Ectodermal cell (in vitro differentiated cells): ENCODE measurements at regions not wholly inside any gene's neighbourhood (a gene's known extent, or its start where the extent isn't known, plus 50 kb on each side); places are given as distances from the start of the nearest gene placed in this dataset.

Experiments used
- H3K27ac ChIP-seq: 2 replicates; pipeline ENCODE4 v1.7.0; 2013; ENCODE audit warnings: mild to moderate bottlenecking, low read depth, low read length; ENCODE audit not compliant: insufficient read depth, poor library complexity, severe bottlenecking
- H3K27me3 ChIP-seq: 2 replicates; pipeline ENCODE4 v1.7.0; 2013; ENCODE audit warnings: mild to moderate bottlenecking, low read length; ENCODE audit not compliant: insufficient read depth, control insufficient read depth, poor library complexity, severe bottlenecking
- H3K36me3 ChIP-seq: one replicate; pipeline ENCODE4 v1.7.0; 2013; ENCODE audit warnings: low read length; ENCODE audit not compliant: control insufficient read depth, insufficient read depth
- H3K4me1 ChIP-seq: one replicate; pipeline ENCODE4 v1.7.0; 2013; ENCODE audit warnings: low read length; ENCODE audit not compliant: control insufficient read depth, insufficient read depth
- H3K4me3 ChIP-seq: 2 replicates; pipeline ENCODE4 v1.7.0; 2013; ENCODE audit warnings: low read depth, low read length, control low read depth; ENCODE audit not compliant: insufficient read depth
- H3K9me3 ChIP-seq: 2 replicates; pipeline ENCODE4 v1.7.0; 2013; ENCODE audit warnings: mild to moderate bottlenecking, low read length, moderate library complexity; ENCODE audit not compliant: control insufficient read depth
- WGBS, 2 experiments: methylation state at CpG; one replicate each; pipeline ENCODE4 v1.1.7; 2013; ENCODE audit warnings: missing lambda C conversion rate in 2 of 2; 5-methylcytosine and 5-hydroxymethylcytosine counted together

GRCh38 chr11:80054582-80055165 is 613.8 kb upstream of the TENM4 start:
- Histone ChIP-seq H3K9me3 (no peaks in the 10 kb centered on the region), H3K4me1 (no peaks in the 10 kb centered on the region), H3K27me3 (no peaks in the 10 kb centered on the region), H3K36me3 (no peaks in the 10 kb centered on the region), H3K4me3 (no peak overlapping the region), H3K27ac (no peak overlapping the region)
- WGBS, 2 experiments: 82 to 86% methylated on average over 1 to 2 of the region's 3 CpGs

GRCh38 chr11:80048513-80048912 is 607.7 kb upstream of the TENM4 start:
- Histone ChIP-seq H3K27me3 (no peaks in the 10 kb centered on the region), H3K27ac (no peak overlapping the region), H3K36me3 (no peaks in the 10 kb centered on the region), H3K9me3 (no peaks in the 10 kb centered on the region), H3K4me3 (no peak overlapping the region), H3K4me1 (no peaks in the 10 kb centered on the region)
- 93 to 100% methylated on average over 1 of the region's 1 CpG for WGBS, 2 experiments

- H3K9me3 ChIP-seq: no peaks in the 10 kb centered on the region
- no peak overlapping the region for H3K4me3 ChIP-seq
- no peaks in the 10 kb centered on the region for H3K36me3 ChIP-seq
- no peak overlapping the region for H3K27ac ChIP-seq
- no peaks in the 10 kb centered on the region for H3K27me3 ChIP-seq
- H3K4me1 ChIP-seq: no peaks in the 10 kb centered on the region
- 91 to 98% methylated on average over 5 to 7 of the region's 7 CpGs for WGBS, 2 experiments
These were observed 600.5 kb upstream of the TENM4 start for GRCh38 chr11:80041136-80042000.

GRCh38 chr11:80034801-80035200 is 594.0 kb upstream of the TENM4 start:
- no peaks in the 10 kb centered on the region for H3K36me3 ChIP-seq
- no peaks in the 10 kb centered on the region for H3K4me1 ChIP-seq
- H3K27me3 ChIP-seq: no peaks in the 10 kb centered on the region
- H3K4me3 ChIP-seq: no peak overlapping the region
- WGBS, 2 experiments: 89 to 91% methylated on average over 1 of the region's 1 CpG
- H3K9me3 ChIP-seq: no peaks in the 10 kb centered on the region
- H3K27ac ChIP-seq: no peak overlapping the region

GRCh38 chr11:80031014-80031600 is 590.3 kb upstream of the TENM4 start:
- WGBS, 2 experiments: 62 to 98% methylated on average over 1 to 2 of the region's 3 CpGs
- H3K4me1 ChIP-seq: no peaks in the 10 kb centered on the region
- H3K27me3 ChIP-seq: no peaks in the 10 kb centered on the region
- H3K36me3 ChIP-seq: no peaks in the 10 kb centered on the region
- no peak overlapping the region for H3K4me3 ChIP-seq
- H3K27ac ChIP-seq: no peak overlapping the region
- no peaks in the 10 kb centered on the region for H3K9me3 ChIP-seq

GRCh38 chr11:80028998-80029397 is 588.2 kb upstream of the TENM4 start:
- 54 to 58% methylated on average over 3 of the region's 3 CpGs for WGBS, 2 experiments
- no peaks in the 10 kb centered on the region for H3K9me3 ChIP-seq

GRCh38 chr11:80024119-80024518 is 583.3 kb upstream of the TENM4 start:
- Histone ChIP-seq H3K9me3 (no peaks in the 10 kb centered on the region), H3K36me3 (no peaks in the 10 kb centered on the region), H3K27ac (no peak overlapping the region), H3K4me1 (no peaks in the 10 kb centered on the region), H3K27me3 (no peaks in the 10 kb centered on the region), H3K4me3 (no peak overlapping the region)
- WGBS, 2 experiments: 85 to 94% methylated on average over 4 of the region's 4 CpGs

More at GRCh38 chr11:80028998-80029397, 588.2 kb upstream of the TENM4 start:
- Histone ChIP-seq H3K4me1 (no peaks in the 10 kb centered on the region), H3K27me3 (no peaks in the 10 kb centered on the region), H3K27ac (no peak overlapping the region), H3K4me3 (no peak overlapping the region), H3K36me3 (no peaks in the 10 kb centered on the region)

GRCh38 chr11:80023386-80023785 is 582.6 kb upstream of the TENM4 start:
- no peaks in the 10 kb centered on the region for H3K36me3 ChIP-seq
- no peaks in the 10 kb centered on the region for H3K27me3 ChIP-seq
- no peaks in the 10 kb centered on the region for H3K9me3 ChIP-seq
- no peak overlapping the region for H3K27ac ChIP-seq
- H3K4me1 ChIP-seq: no peaks in the 10 kb centered on the region
- no peak overlapping the region for H3K4me3 ChIP-seq

- Histone ChIP-seq H3K36me3 (no peaks in the 10 kb centered on the region), H3K9me3 (no peaks in the 10 kb centered on the region), H3K27ac (no peak overlapping the region), H3K27me3 (no peaks in the 10 kb centered on the region), H3K4me3 (no peak overlapping the region), H3K4me1 (no peaks in the 10 kb centered on the region)
- whole genome bisulfite sequencing, 2 experiments: 95 to 100% methylated on average over 1 of the region's 1 CpG
These were observed 569.7 kb upstream of the TENM4 start for GRCh38 chr11:80010536-80010935.

GRCh38 chr11:80009081-80009480 is 568.3 kb upstream of the TENM4 start:
- no peak overlapping the region for H3K27ac ChIP-seq
- no peaks in the 10 kb centered on the region for H3K27me3 ChIP-seq
- WGBS, 2 experiments: 94 to 96% methylated on average over 3 of the region's 3 CpGs
- H3K9me3 ChIP-seq: no peaks in the 10 kb centered on the region
- no peaks in the 10 kb centered on the region for H3K4me1 ChIP-seq
- no peak overlapping the region for H3K4me3 ChIP-seq
- no peaks in the 10 kb centered on the region for H3K36me3 ChIP-seq
